ENCODE measurements at regions not wholly inside any gene's neighbourhood (a gene's known extent, or its start where the extent isn't known, plus 50 kb on each side); places are given as distances from the start of the nearest gene placed in this dataset.

DNA sequence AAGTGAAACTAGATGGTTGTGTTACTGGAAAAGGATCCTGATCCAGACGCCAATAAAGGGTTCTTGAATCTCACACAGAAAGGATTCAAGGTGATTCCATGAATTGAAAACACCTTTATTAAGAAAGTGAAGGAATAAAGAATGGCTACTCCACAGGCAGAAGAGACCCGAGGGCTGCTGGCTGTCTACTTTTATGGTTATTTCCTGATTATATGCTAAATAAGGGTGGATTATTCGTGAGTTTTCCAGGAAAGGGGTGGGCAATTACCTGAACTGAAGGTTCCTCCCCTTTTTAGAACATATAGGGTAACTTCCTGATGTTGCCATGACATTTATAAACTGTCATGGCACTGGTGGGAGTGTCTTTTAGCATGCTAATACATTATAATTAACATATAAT lies 50.9 kb upstream of the WARS2 start:
- H3K27ac Mint-ChIP-seq = no peak overlapping the region
- H3K4me3 Mint-ChIP-seq = no peak overlapping the region
- H3K4me1 Mint-ChIP-seq (ENCODE audit: unreplicated experiment) = no peaks in the 10 kb centered on the region
- no peaks in the 10 kb centered on the region for H3K27me3 Mint-ChIP-seq
- DNase-seq (ENCODE audit: extremely low spot score, unreplicated experiment) = no peak
- TF ChIP-seq CTCF (conservative IDR thresholded peaks at IDR 0.05) = no peak
- peaks cover 5% of the 10 kb centered on the region for H3K9me3 Mint-ChIP-seq
- peaks cover 15% of the 10 kb centered on the region for H3K36me3 Mint-ChIP-seq

DNA sequence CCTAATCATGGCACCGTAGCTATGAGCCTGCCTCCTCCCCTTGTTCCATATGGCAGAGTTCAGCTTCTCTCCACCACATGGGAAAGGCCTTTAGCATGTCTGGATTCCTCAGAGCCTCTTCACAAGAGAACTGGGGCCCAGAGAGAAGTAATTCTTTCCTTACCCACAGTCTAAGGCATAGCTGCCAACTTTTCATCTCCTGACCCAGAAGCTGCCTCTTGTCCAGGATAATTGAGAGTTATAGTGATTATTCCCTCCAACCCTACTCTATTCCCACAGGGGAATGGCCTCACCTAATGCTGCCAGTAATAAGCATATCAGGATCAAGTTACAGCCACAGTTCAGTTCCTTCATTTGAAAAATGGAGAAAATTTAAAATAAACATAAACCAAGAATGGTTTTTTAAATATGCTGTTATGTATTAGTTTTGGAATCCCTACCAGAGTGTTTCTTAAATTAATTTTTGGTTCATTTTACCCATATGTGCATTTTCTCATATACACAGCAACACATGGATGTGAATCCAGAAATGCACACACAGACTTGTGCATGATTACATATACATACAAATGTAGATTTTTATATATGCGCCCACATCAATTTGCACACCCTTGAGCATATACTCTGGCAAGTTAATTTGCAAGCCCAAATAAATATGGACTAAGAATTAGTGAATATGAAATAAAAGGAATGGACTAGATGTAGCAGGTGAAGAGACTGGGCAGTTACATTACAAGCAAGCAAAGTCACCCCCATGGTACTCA lies 63.9 kb upstream of the WARS2 start:
- no peaks in the 10 kb centered on the region for H3K36me3 Mint-ChIP-seq
- no peak overlapping the region for H3K4me3 Mint-ChIP-seq
- TF ChIP-seq CTCF (conservative IDR thresholded peaks at IDR 0.05) = no peak
- H3K4me1 Mint-ChIP-seq (ENCODE audit: unreplicated experiment) = no peaks in the 10 kb centered on the region
- DNase-seq (ENCODE audit: extremely low spot score, unreplicated experiment) = no peak
- no peaks in the 10 kb centered on the region for H3K27me3 Mint-ChIP-seq
- no peaks in the 10 kb centered on the region for H3K9me3 Mint-ChIP-seq
- no peak overlapping the region for H3K27ac Mint-ChIP-seq

DNA sequence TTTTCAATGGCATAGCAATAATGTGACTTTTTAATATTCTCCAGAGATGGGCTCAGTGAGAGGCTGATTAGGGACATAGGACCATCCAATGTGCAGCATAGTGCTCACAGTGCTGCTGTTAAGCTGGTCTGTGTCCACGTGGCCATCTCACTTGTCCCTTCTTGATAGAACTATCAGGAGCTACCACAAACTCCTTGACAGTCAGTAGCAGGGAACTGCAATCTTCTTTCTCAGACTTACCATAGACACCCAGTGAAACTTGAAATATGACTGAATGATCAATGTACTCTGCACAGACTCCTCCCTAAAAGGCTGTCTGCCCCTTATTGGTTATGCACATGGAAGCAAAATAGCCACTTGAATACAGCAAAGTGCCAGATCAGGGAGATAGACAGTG lies 64.5 kb upstream of the WARS2 start:
- Mint-ChIP-seq H3K27me3 (no peaks in the 10 kb centered on the region), H3K27ac (no peak overlapping the region), H3K4me1 (ENCODE audit: unreplicated experiment) (no peaks in the 10 kb centered on the region), H3K36me3 (no peaks in the 10 kb centered on the region), H3K9me3 (no peaks in the 10 kb centered on the region), H3K4me3 (no peak overlapping the region)
- no peak for TF ChIP-seq CTCF (conservative IDR thresholded peaks at IDR 0.05)
- no peak for DNase-seq (ENCODE audit: extremely low spot score, unreplicated experiment)

- H3K36me3 Mint-ChIP-seq = no peaks in the 10 kb centered on the region
- no peak overlapping the region for H3K4me3 Mint-ChIP-seq
- no peaks in the 10 kb centered on the region for H3K27me3 Mint-ChIP-seq
Measured at GRCh38 chr1:119209061-119209460, 68.6 kb upstream of the WARS2 start.

DNA sequence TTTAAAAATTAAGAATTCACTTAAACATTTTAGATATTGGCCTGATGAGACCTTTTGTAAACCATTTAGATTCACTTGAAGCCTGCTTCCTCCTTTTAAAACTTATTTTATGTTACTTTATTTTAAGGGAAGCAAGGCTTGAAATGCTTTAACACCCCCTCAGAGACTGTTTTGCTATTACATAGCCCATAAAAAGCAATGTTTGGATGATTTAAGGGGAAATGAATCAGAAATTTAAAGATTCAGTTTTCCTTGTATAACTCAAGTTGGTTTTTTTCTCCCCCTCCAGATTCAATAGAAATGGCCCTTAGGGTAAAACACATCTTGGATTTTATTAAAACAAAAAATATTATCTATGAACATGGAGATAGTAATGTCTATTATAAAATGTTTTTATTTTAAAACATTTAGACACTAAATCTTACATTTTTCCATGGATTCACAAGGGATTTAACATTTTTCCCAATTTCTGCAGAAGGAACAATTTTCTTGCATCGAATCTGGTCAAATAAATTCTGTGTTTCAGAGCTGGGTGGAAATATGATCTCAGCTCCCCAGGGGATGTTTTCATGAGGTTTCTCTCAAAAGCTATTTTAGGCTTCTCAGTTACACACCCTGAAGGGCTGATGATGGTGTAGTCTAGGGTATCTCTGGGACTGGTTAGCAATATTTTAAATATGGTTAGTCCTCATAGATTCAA lies 69.3 kb upstream of the WARS2 start:
- TF ChIP-seq CTCF (conservative IDR thresholded peaks at IDR 0.05) = no peak
- H3K9me3 Mint-ChIP-seq = no peaks in the 10 kb centered on the region
- no peak overlapping the region for H3K4me3 Mint-ChIP-seq
- H3K36me3 Mint-ChIP-seq = no peaks in the 10 kb centered on the region
- no peaks in the 10 kb centered on the region for H3K27me3 Mint-ChIP-seq
- no peak for DNase-seq (ENCODE audit: extremely low spot score, unreplicated experiment)
- no peak overlapping the region for H3K27ac Mint-ChIP-seq
- H3K4me1 Mint-ChIP-seq (ENCODE audit: unreplicated experiment) = no peaks in the 10 kb centered on the region

More at GRCh38 chr1:119209061-119209460, 68.6 kb upstream of the WARS2 start:
- no peak for DNase-seq (ENCODE audit: extremely low spot score, unreplicated experiment)
- no peak for TF ChIP-seq CTCF (conservative IDR thresholded peaks at IDR 0.05)
- Mint-ChIP-seq H3K27ac (no peak overlapping the region), H3K4me1 (ENCODE audit: unreplicated experiment) (no peaks in the 10 kb centered on the region), H3K9me3 (no peaks in the 10 kb centered on the region)

All from type B pancreatic cell (in vitro differentiated cells).